ENCODE measurements at regions not wholly inside any gene's neighbourhood (a gene's known extent, or its start where the extent isn't known, plus 50 kb on each side); places are given as distances from the start of the nearest gene placed in this dataset.

- TF ChIP-seq POU6F1 (CRISPR knock-in tag; IDR thresholded peaks at IDR 0.05; ENCODE audit: borderline replicate concordance, low read depth) (no peak), ZFP3 (CRISPR knock-in tag; IDR thresholded peaks at IDR 0.05) (no peak), TSHZ2 (CRISPR knock-in tag; IDR thresholded peaks at IDR 0.05) (no peak), ARNTL (CRISPR knock-in tag; IDR thresholded peaks at IDR 0.05; ENCODE audit: borderline replicate concordance, low read depth) (no peak), OSR1 (CRISPR knock-in tag; IDR thresholded peaks at IDR 0.05) (no peak)
- no peak for ATAC-seq
Observed at GRCh38 chr7:115462301-115463015, 540.6 kb downstream of the MDFIC start.

- TF ChIP-seq ZC3H10 (CRISPR knock-in tag; IDR thresholded peaks at IDR 0.05), result no peak
- TF ChIP-seq ZNF70 (CRISPR knock-in tag; IDR thresholded peaks at IDR 0.05), result no peak
- no peak for TF ChIP-seq ESRRG (CRISPR knock-in tag; IDR thresholded peaks at IDR 0.05)
- no peak for TF ChIP-seq ZNF8 (CRISPR knock-in tag; IDR thresholded peaks at IDR 0.05)
- no peak for TF ChIP-seq POU6F1 (CRISPR knock-in tag; IDR thresholded peaks at IDR 0.05; ENCODE audit: borderline replicate concordance, low read depth)
Observed at GRCh38 chr7:115449689-115450088, 527.8 kb downstream of the MDFIC start.

GRCh38 chr7:115447495-115447894 lies 525.6 kb downstream of the MDFIC start:
- TF ChIP-seq GLIS3 (CRISPR knock-in tag; IDR thresholded peaks at IDR 0.05) (no peak), TCF4 (CRISPR knock-in tag; IDR thresholded peaks at IDR 0.05; ENCODE audit: borderline replicate concordance) (no peak), PPARA (CRISPR knock-in tag; IDR thresholded peaks at IDR 0.05; ENCODE audit: borderline replicate concordance) (no peak), ZFP30 (CRISPR knock-in tag; IDR thresholded peaks at IDR 0.05) (no peak), ZNF8 (CRISPR knock-in tag; IDR thresholded peaks at IDR 0.05) (no peak), PATZ1 (CRISPR knock-in tag; IDR thresholded peaks at IDR 0.05; ENCODE audit: borderline replicate concordance) (no peak), ESRRG (CRISPR knock-in tag; IDR thresholded peaks at IDR 0.05) (no peak), CSDC2 (CRISPR knock-in tag; IDR thresholded peaks at IDR 0.05) (no peak), ARNTL (CRISPR knock-in tag; IDR thresholded peaks at IDR 0.05; ENCODE audit: borderline replicate concordance, low read depth) (no peak), ZC3H10 (CRISPR knock-in tag; IDR thresholded peaks at IDR 0.05) (no peak), CSRNP3 (CRISPR knock-in tag; IDR thresholded peaks at IDR 0.05) (no peak), TOX (CRISPR knock-in tag; IDR thresholded peaks at IDR 0.05; ENCODE audit: borderline replicate concordance) (no peak), SNAI2 (CRISPR knock-in tag; IDR thresholded peaks at IDR 0.05) (no peak)
- ATAC-seq, result no peak

More at GRCh38 chr7:115449689-115450088, 527.8 kb downstream of the MDFIC start:
- ATAC-seq, result no peak

GRCh38 chr7:115441033-115441432 lies 519.1 kb downstream of the MDFIC start:
- TF ChIP-seq POU6F1 (CRISPR knock-in tag; IDR thresholded peaks at IDR 0.05; ENCODE audit: borderline replicate concordance, low read depth) (no peak), ZFP30 (CRISPR knock-in tag; IDR thresholded peaks at IDR 0.05) (no peak), PPARA (CRISPR knock-in tag; IDR thresholded peaks at IDR 0.05; ENCODE audit: borderline replicate concordance) (no peak), BACH2 (CRISPR knock-in tag; IDR thresholded peaks at IDR 0.05; ENCODE audit: borderline replicate concordance) (no peak), GLIS3 (CRISPR knock-in tag; IDR thresholded peaks at IDR 0.05) (no peak), RARB (CRISPR knock-in tag; IDR thresholded peaks at IDR 0.05) (no peak), ZNF8 (CRISPR knock-in tag; IDR thresholded peaks at IDR 0.05) (no peak), CSDC2 (CRISPR knock-in tag; IDR thresholded peaks at IDR 0.05) (no peak)
- ATAC-seq, result no peak

All from SK-N-SH treated with all-trans-retinoic acid at 6 μM for 48 hours (cell line).